Heart right ventricle (tissue), 16 donors: ENCODE measurements at regions not wholly inside any gene's neighbourhood (a gene's known extent, or its start where the extent isn't known, plus 50 kb on each side); places are given as distances from the start of the nearest gene placed in this dataset.
"Not testable (repeated sequence)": the region's sequence is repeated elsewhere in the genome, so short reads cannot be mapped to it uniquely, and the experiment has no call there.

Experiments used
- ATAC-seq, 8 donors: fragments of 200-7000 bp; cut with Tn5 transposase; one replicate each; pipeline ENCODE4 v1.9.1; 2020; ENCODE audit warnings: mild to moderate bottlenecking in 8 of 8, moderate library complexity in 8 of 8, moderate number of reproducible peaks in 1 of 8
- DNase-seq, 2 donors: peaks; one replicate each; pipeline ENCODE4 v3.0.0-alpha.2; 2020
- H3K27ac ChIP-seq, 10 donors: fragments of 200-600 bp; sonication (generic) in 2 of 10; one replicate each; pipeline versions ENCODE4 v1.5.0 to v1.8.0; 2020 to 2022; ENCODE audit warnings: mild to moderate bottlenecking in 3 of 10
- H3K27me3 ChIP-seq, 7 donors: fragments of 200-600 bp; one replicate each; pipeline ENCODE4 v1.8.0; 2021 to 2022; ENCODE audit warnings: mild to moderate bottlenecking in 2 of 7
- H3K36me3 ChIP-seq, 9 donors: fragments of 200-600 bp; sonication (generic) in 1 of 9; one replicate each; pipeline versions ENCODE4 v1.5.0 to v1.8.0; 2020 to 2022; ENCODE audit warnings: mild to moderate bottlenecking in 2 of 9
- H3K4me1 ChIP-seq, 9 donors: fragments of 200-600 bp; sonication (generic) in 1 of 9; one replicate each; pipeline versions ENCODE4 v1.5.0 to v1.8.0; 2020 to 2022; ENCODE audit warnings: mild to moderate bottlenecking in 4 of 9
- H3K4me3 ChIP-seq, 10 donors: fragments of 200-600 bp; sonication (generic) in 2 of 10; one replicate each; pipeline versions ENCODE4 v1.5.0 to v1.8.0; 2020 to 2022; ENCODE audit warnings: mild to moderate bottlenecking in 7 of 10, moderate library complexity in 2 of 10
- H3K9me3 ChIP-seq, 11 donors: fragments of 200-600 bp in 10 of 11; sonication (generic) in 2 of 11; one replicate each; pipeline versions ENCODE4 v1.5.0 to v1.8.0; 2013 to 2022; ENCODE audit warnings: mild to moderate bottlenecking in 2 of 11, control low read depth in 1 of 11, moderate library complexity in 1 of 11
- CTCF ChIP-seq, 9 donors: fragments of 200-600 bp; sonication (generic) in 2 of 9; IDR thresholded peaks; one replicate each; pipeline versions ENCODE4 v1.5.0 to v1.8.0; 2021 to 2022; ENCODE audit warnings: antibody characterized with exemption in 9 of 9, mild to moderate bottlenecking in 5 of 9, moderate library complexity in 1 of 9
- WGBS, 2 donors: extraction: QIAGEN DNeasy Blood & Tissue Kit; methylation state at CpG; one replicate each; pipeline ENCODE4 v1.1.7; 2013; ENCODE audit warnings: inconsistent platforms in 1 of 2; 5-methylcytosine and 5-hydroxymethylcytosine counted together
- intact Hi-C, 10 donors: fragments of 100-400 bp; cut with DNase I; formaldehyde crosslinking; loops; one replicate each; pipeline versions ENCODE4 v1.11.1 to v1.14.2; 2022
- donor health status: Arrhythmogenic right ventricular cardiomyopathy.
- donor health status: ischemic (EF 13 %, LVEDD 7.1; RV severe dilation, severe dysfunction).
- donor health status: healthy with polysubstance abuse.
- donor health status: DM: no; HTN: yes; CAD: no.
- donor health status: DM: no; HTN: no; CAD: no.
- donor health status: ischemic (EF 25% LVEDD 6.9; RV normal size, moderate dysfunction).
- donor health status: ischemic (EF 25% LVEDD 5.7; RV mildly dilated, moderate dysfunction).
- donor health status: healthy.
- donor health status: DM: yes; HTN: yes; CAD: no.
- donor health status: Ischemic cardiomyopathy.
- donor health status: ischemic (EF 35%, LVEDD 5.7; RV mildly dilated, moderate dysfunction).
- donor health status: nonischemic (EF 11% LVEDD 7.7; RV severe dilation, severe dysfunction).
- donor health status: DM: yes; HTN: yes; CAD: no.
- donor health status: PGD.
- donor health status: ischemic (EF 29% LVEDD 5.4; RV normal size, mild dysfunction).
- donor health status: nonischemic (EF 23%, LVEDD 6.1; RV moderate dilation, normal function).

GRCh38 chr14:105894978-105895881, 368.8 kb downstream of the TMEM121 start:
- H3K27ac ChIP-seq: no peak overlapping the region
- no peak for TF ChIP-seq CTCF (IDR thresholded peaks at IDR 0.05)
- WGBS, 2 donors: 79 to 83% methylated on average over 30 of the region's 30 CpGs
- ATAC-seq (no peak), DNase-seq (peak; percentile 1 to 6)
- intact Hi-C loops: no loop called here
- peaks cover 0 to 9% (median 0%) of the 10 kb centered on the region in 7 donors for H3K27me3 ChIP-seq
- no peak overlapping the region for H3K4me3 ChIP-seq
- no peaks in the 10 kb centered on the region for H3K4me1 ChIP-seq
- H3K9me3 ChIP-seq: peaks cover 0 to 7% (median 0%) of the 10 kb centered on the region in 11 donors
- no peaks in the 10 kb centered on the region for H3K36me3 ChIP-seq

- ATAC-seq, H3K27me3 ChIP-seq, H3K36me3 ChIP-seq, H3K4me3 ChIP-seq, H3K27ac ChIP-seq, H3K9me3 ChIP-seq, H3K4me1 ChIP-seq, intact Hi-C loops: not testable (repeated sequence)
- peak; percentile 1 for DNase-seq
- 62 to 72% methylated on average over 6 of the region's 6 CpGs for WGBS, 2 donors
These were observed 369.8 kb downstream of the TMEM121 start for GRCh38 chr14:105896206-105896605.

- H3K4me3 ChIP-seq, H3K4me1 ChIP-seq, H3K27me3 ChIP-seq, ATAC-seq, H3K9me3 ChIP-seq, H3K27ac ChIP-seq, H3K36me3 ChIP-seq, intact Hi-C loops: not testable (repeated sequence)
- peak in 1 of 2 donors; percentile 1 for DNase-seq
- WGBS, 2 donors: 60 to 63% methylated on average over 6 of the region's 6 CpGs
These were observed 370.8 kb downstream of the TMEM121 start for GRCh38 chr14:105896961-105897724.

- Histone ChIP-seq H3K27ac (no peak overlapping the region), H3K9me3 (peaks cover 0 to 7% (median 0%) of the 10 kb centered on the region in 11 donors), H3K36me3 (no peaks in the 10 kb centered on the region), H3K4me1 (no peaks in the 10 kb centered on the region), H3K27me3 (peaks cover 0 to 7% (median 0%) of the 10 kb centered on the region in 7 donors), H3K4me3 (no peak overlapping the region)
- 65 to 67% methylated on average over 7 of the region's 7 CpGs for WGBS, 2 donors
- ATAC-seq: no peak
- DNase-seq: peak in 1 of 2 donors; percentile 2
- TF ChIP-seq CTCF (IDR thresholded peaks at IDR 0.05): no peak
- intact Hi-C loops: no loop called here
These were observed 371.3 kb downstream of the TMEM121 start for GRCh38 chr14:105897725-105898113.

- DNase-seq (peak in 1 of 2 donors; percentile 2), ATAC-seq (no peak)
- Histone ChIP-seq H3K27me3 (peaks cover 0 to 7% (median 0%) of the 10 kb centered on the region in 7 donors), H3K4me1 (no peaks in the 10 kb centered on the region), H3K4me3 (no peak overlapping the region), H3K27ac (no peak overlapping the region), H3K36me3 (no peaks in the 10 kb centered on the region), H3K9me3 (peaks cover 0 to 7% (median 0%) of the 10 kb centered on the region in 11 donors)
- TF ChIP-seq CTCF (IDR thresholded peaks at IDR 0.05): no peak
- WGBS, 2 donors: 79 to 83% methylated on average over 11 of the region's 11 CpGs
- intact Hi-C loops: no loop called here
These were observed 372.2 kb downstream of the TMEM121 start for GRCh38 chr14:105898482-105899010.
